IMR-90 (cell line): ENCODE measurements at regions not wholly inside any gene's neighbourhood (a gene's known extent, or its start where the extent isn't known, plus 50 kb on each side); places are given as distances from the start of the nearest gene placed in this dataset.

ENCODE experiments used
- ATAC-seq: fragments of 200-7000 bp; cut with Tn5 transposase; 2 replicates; pipeline ENCODE4 v1.9.1; 2020; ENCODE audit warnings: low read depth, mild to moderate bottlenecking, moderate library complexity
- BruUV-seq: library from RNA; stranded (reverse); fragments of 400-500 nt; replicated peaks from 2 replicates; lab custom pipeline; 2021; lab: Mats Ljungman, UMichigan
- CTCF ChIA-PET: fragments of 300-600 bp; formaldehyde crosslinking; extraction: SDS; loops from one replicate; lab custom pipeline; 2021; ENCODE audit warnings: antibody characterized with exemption; lab: Yijun Ruan, JAX
- POLR2A ChIA-PET: fragments of 300-600 bp; sonication (Branson Sonifier 250); formaldehyde crosslinking; loops from one replicate; lab custom pipeline; 2022; ENCODE audit warnings: antibody characterized with exemption; ENCODE audit not compliant: unreplicated experiment; lab: Charles Lee
- DNase-seq: peaks from one replicate; pipeline ENCODE4 v3.0.0; 2013
- H2AFZ ChIP-seq: replicated peaks from 2 replicates; pipeline ENCODE3; 2013; ENCODE audit warnings: low read length, mild to moderate bottlenecking; ENCODE audit not compliant: poor library complexity
- H2AK5ac ChIP-seq: 2 replicates; pipeline ENCODE4 v1.6.1; 2013; ENCODE audit warnings: low read depth, low read length, inconsistent platforms
- H2AK9ac ChIP-seq: replicated peaks from 2 replicates; pipeline ENCODE3; 2013; ENCODE audit warnings: mild to moderate bottlenecking, low read depth, low read length, moderate library complexity; ENCODE audit not compliant: poor library complexity
- H2BK120ac ChIP-seq: 2 replicates; pipeline ENCODE4 v1.6.1; 2013; ENCODE audit warnings: low read depth, low read length, inconsistent platforms
- H2BK15ac ChIP-seq: 3 replicates; pipeline ENCODE4 v1.6.1; 2013; ENCODE audit warnings: low read depth, low read length, inconsistent platforms
- H2BK20ac ChIP-seq: 2 replicates; pipeline ENCODE4 v1.6.1; 2013; ENCODE audit warnings: low read depth, mild to moderate bottlenecking, inconsistent platforms, low read length, moderate library complexity
- H2BK5ac ChIP-seq: 2 replicates; pipeline ENCODE4 v1.6.1; 2013; ENCODE audit warnings: mild to moderate bottlenecking, low read depth, low read length, inconsistent platforms; ENCODE audit not compliant: poor library complexity, severe bottlenecking
- H3K14ac ChIP-seq: replicated peaks from 2 replicates; pipeline ENCODE4 v1.6.1; 2013; ENCODE audit warnings: low read depth, low read length, inconsistent platforms
- H3K18ac ChIP-seq: 2 replicates; pipeline ENCODE4 v1.6.1; 2013; ENCODE audit warnings: low read depth, low read length, control low read depth
- H3K23ac ChIP-seq: 2 replicates; pipeline ENCODE4 v1.6.1; 2013; ENCODE audit warnings: low read depth, low read length, inconsistent platforms
- H3K27ac ChIP-seq: 2 replicates; pipeline ENCODE4 v1.5.1; 2013; ENCODE audit warnings: mild to moderate bottlenecking, control low read depth, low read length; ENCODE audit not compliant: insufficient read depth
- H3K27me3 ChIP-seq: 2 replicates; pipeline ENCODE4 v1.6.1; 2013; ENCODE audit warnings: low read length; ENCODE audit not compliant: control insufficient read depth, insufficient read depth
- H3K36me3 ChIP-seq: 2 replicates; pipeline ENCODE4 v1.6.1; 2013; ENCODE audit warnings: low read length, mixed read lengths; ENCODE audit not compliant: control insufficient read depth, insufficient read depth
- H3K4ac ChIP-seq: 2 replicates; pipeline ENCODE4 v1.6.1; 2013; ENCODE audit warnings: low read depth, low read length, inconsistent platforms
- H3K4me1 ChIP-seq: 2 replicates; pipeline ENCODE4 v1.6.1; 2013; ENCODE audit warnings: low read length, mixed read lengths; ENCODE audit not compliant: control insufficient read depth, insufficient read depth
- H3K4me2 ChIP-seq: 2 replicates; pipeline ENCODE4 v1.6.1; 2013; ENCODE audit warnings: low read depth, mild to moderate bottlenecking, control low read depth, low read length, moderate library complexity
- H3K4me3 ChIP-seq: 2 replicates; pipeline ENCODE4 v1.5.1; 2013; ENCODE audit warnings: low read depth, mild to moderate bottlenecking, control low read depth, low read length, moderate library complexity; ENCODE audit not compliant: insufficient read depth
- H3K56ac ChIP-seq: 2 replicates; pipeline ENCODE4 v1.6.1; 2013; ENCODE audit warnings: low read length, inconsistent platforms; ENCODE audit not compliant: insufficient read depth; ENCODE audit errors: extremely low read depth
- H3K79me1 ChIP-seq, 2 experiments: 2 replicates each; pipeline ENCODE4 v1.6.1; 2013; ENCODE audit warnings: low read length in 2 of 2, inconsistent platforms in 1 of 2, low read depth in 1 of 2
- H3K9ac ChIP-seq: 2 replicates; pipeline ENCODE4 v1.6.1; 2013; ENCODE audit warnings: low read depth, low read length, control low read depth
- H3K9me1 ChIP-seq: 2 replicates; pipeline ENCODE4 v1.6.1; 2013; ENCODE audit warnings: low read length, inconsistent platforms; ENCODE audit not compliant: insufficient read depth
- H3K9me3 ChIP-seq: 2 replicates; pipeline ENCODE4 v1.6.1; 2013; ENCODE audit warnings: low read length; ENCODE audit not compliant: control insufficient read depth, insufficient read depth
- H4K20me1 ChIP-seq: 2 replicates; pipeline ENCODE4 v1.6.1; 2013; ENCODE audit warnings: low read length, inconsistent platforms; ENCODE audit not compliant: insufficient read depth
- H4K5ac ChIP-seq: 2 replicates; pipeline ENCODE4 v1.6.1; 2013; ENCODE audit warnings: mild to moderate bottlenecking, low read depth, low read length, control low read depth
- H4K8ac ChIP-seq, 2 experiments: 2 replicates each; pipeline ENCODE4 v1.6.1; 2013; ENCODE audit warnings: low read depth in 2 of 2, low read length in 2 of 2, control low read depth in 1 of 2, inconsistent platforms in 1 of 2
- H4K91ac ChIP-seq: 2 replicates; pipeline ENCODE4 v1.6.1; 2013; ENCODE audit warnings: low read depth, low read length, inconsistent platforms; ENCODE audit not compliant: insufficient read depth
- MAZ ChIP-seq: IDR thresholded peaks from 2 replicates; pipeline ENCODE4 v1.6.1; 2012; ENCODE audit warnings: low read depth, mild to moderate bottlenecking, low read length, improper control_type of control experiment, moderate library complexity, borderline replicate concordance
- RCOR1 ChIP-seq: IDR thresholded peaks from 2 replicates; pipeline ENCODE4 v1.6.1; 2012; ENCODE audit warnings: mild to moderate bottlenecking, low read length, improper control_type of control experiment; ENCODE audit not compliant: insufficient replicate concordance
- SMC3 ChIP-seq: fragments of 150-350 bp; IDR thresholded peaks from 2 replicates; pipeline ENCODE4 v1.6.1; 2016; ENCODE audit warnings: low read depth, mild to moderate bottlenecking, antibody characterized with exemption, low read length, moderate library complexity
- WGBS, 2 experiments: methylation state at CpG; one replicate each; pipeline versions ENCODE4 v1.1.5 to v1.1.7; 2013; ENCODE audit warnings: missing lambda C conversion rate in 2 of 2; ENCODE audit not compliant: insufficient read length in 1 of 2; ENCODE audit errors: extremely low coverage in 2 of 2; 5-methylcytosine and 5-hydroxymethylcytosine counted together
- dilution Hi-C: fragments of 300-500 bp; cut with HindIII; formaldehyde crosslinking; loops from one replicate; pipeline ENCODE4 v1.14.3; 2018; ENCODE audit warnings: low sequenced_read_pairs; ENCODE audit not compliant: unreplicated experiment
- in situ Hi-C: fragments of 300-500 bp; cut with MboI; formaldehyde crosslinking; loops from 3 replicates; pipeline ENCODE4 v1.14.3; 2019; ENCODE audit warnings: low sequenced_read_pairs, inconsistent platforms, mixed read lengths
- intact Hi-C: fragments of 100-400 bp; cut with micrococcal nuclease; formaldehyde crosslinking; loops from 2 replicates; pipeline ENCODE4 v1.10.0; 2022

- H3K4ac ChIP-seq = no peak overlapping the region
- no peaks in the 10 kb centered on the region for H3K79me1 ChIP-seq
- no peak overlapping the region for H3K4me2 ChIP-seq
- no peak overlapping the region for H2AK9ac ChIP-seq
- CTCF ChIA-PET = no interaction called here
- no peak overlapping the region for H2BK15ac ChIP-seq
- no peaks in the 10 kb centered on the region for H4K20me1 ChIP-seq
- no peaks in the 10 kb centered on the region for H3K9me1 ChIP-seq
- no peak overlapping the region for H2BK120ac ChIP-seq
- H3K18ac ChIP-seq = no peak overlapping the region
- H3K56ac ChIP-seq = no peak overlapping the region
- no peak for ATAC-seq
- no peak overlapping the region for H2AFZ ChIP-seq
- no peak for DNase-seq
- peaks cover 18% of the 10 kb centered on the region for H3K9me3 ChIP-seq
- H4K5ac ChIP-seq = no peak overlapping the region
- dilution Hi-C loops = no loop called here
- H2BK5ac ChIP-seq = no peak overlapping the region
- H4K8ac ChIP-seq = no peak overlapping the region
- H3K14ac ChIP-seq = no peak overlapping the region
- no peak for TF ChIP-seq SMC3
- TF ChIP-seq MAZ = no peak
- no peak for TF ChIP-seq RCOR1
- intact Hi-C loops = no loop called here
- no CpG with 5 or more reads among the region's 1 CpG for WGBS, 2 experiments
- no peak overlapping the region for H4K91ac ChIP-seq
- H3K4me3 ChIP-seq = no peak overlapping the region
- no peak overlapping the region for H2AK5ac ChIP-seq
- in situ Hi-C loops = no loop called here
- POLR2A ChIA-PET = no interaction called here
- no peak overlapping the region for H3K9ac ChIP-seq
- H3K4me1 ChIP-seq = no peaks in the 10 kb centered on the region
- no peak overlapping the region for H2BK20ac ChIP-seq
- H3K27ac ChIP-seq = no peak overlapping the region
- H3K27me3 ChIP-seq = no peaks in the 10 kb centered on the region
- H3K23ac ChIP-seq = no peak overlapping the region
- no TSS peak for BruUV-seq
- H3K36me3 ChIP-seq = no peaks in the 10 kb centered on the region
Measured at GRCh38 chr5:166091931-166092330, 2199.5 kb upstream of the WWC1 start.
